Hepatocyte (in vitro differentiated cells): ENCODE measurements at regions not wholly inside any gene's neighbourhood (a gene's known extent, or its start where the extent isn't known, plus 50 kb on each side); places are given as distances from the start of the nearest gene placed in this dataset.

Source experiments
- DNase-seq: peaks from one replicate; pipeline ENCODE4 v3.0.0-alpha.2; 2016; ENCODE audit warnings: low spot score
- H2AFZ ChIP-seq: fragments of 200-600 bp; sonication (generic); 2 replicates; pipeline ENCODE4 v1.6.0; 2016; ENCODE audit warnings: antibody characterized with exemption, mild to moderate bottlenecking
- H3K27ac ChIP-seq: fragments of 200-600 bp; sonication (generic); 2 replicates; pipeline ENCODE4 v1.5.1; 2016; ENCODE audit warnings: mild to moderate bottlenecking
- H3K27me3 ChIP-seq: fragments of 200-600 bp; sonication (generic); 2 replicates; pipeline ENCODE4 v1.6.1; 2016
- H3K36me3 ChIP-seq: fragments of 200-600 bp; sonication (generic); replicated peaks from 2 replicates; pipeline ENCODE4 v1.5.1; 2016; ENCODE audit warnings: low read depth; ENCODE audit not compliant: insufficient read depth
- H3K4me1 ChIP-seq: fragments of 200-600 bp; sonication (generic); 2 replicates; pipeline ENCODE4 v1.5.1; 2016; ENCODE audit warnings: mild to moderate bottlenecking, moderate library complexity; ENCODE audit not compliant: insufficient read depth
- H3K4me2 ChIP-seq: fragments of 200-600 bp; sonication (generic); 2 replicates; pipeline ENCODE4 v1.6.0; 2016
- H3K4me3 ChIP-seq: fragments of 200-600 bp; sonication (generic); 2 replicates; pipeline ENCODE4 v1.5.1; 2016; ENCODE audit warnings: mild to moderate bottlenecking
- H3K79me2 ChIP-seq: fragments of 200-600 bp; sonication (generic); 2 replicates; pipeline ENCODE4 v1.6.0; 2017; ENCODE audit warnings: mild to moderate bottlenecking
- H3K9me2 ChIP-seq: fragments of 200-600 bp; sonication (generic); replicated peaks from 2 replicates; pipeline ENCODE4 v1.6.0; 2017; ENCODE audit warnings: mild to moderate bottlenecking; ENCODE audit not compliant: insufficient read depth
- H3K9me3 ChIP-seq: fragments of 200-600 bp; sonication (generic); 2 replicates; pipeline ENCODE4 v1.5.1; 2016; ENCODE audit warnings: low read depth, mild to moderate bottlenecking
- H4K20me1 ChIP-seq: fragments of 200-600 bp; sonication (generic); 2 replicates; pipeline ENCODE4 v1.6.0; 2016; ENCODE audit warnings: mild to moderate bottlenecking; ENCODE audit not compliant: insufficient read depth, poor library complexity, severe bottlenecking
- EZH2 ChIP-seq: fragments of 200-600 bp; sonication (generic); IDR thresholded peaks from 2 replicates; pipeline ENCODE4 v1.6.1; 2016; ENCODE audit warnings: antibody characterized with exemption, mild to moderate bottlenecking, borderline replicate concordance
- EZH2phosphoT487 ChIP-seq: fragments of 200-600 bp; sonication (generic); IDR thresholded peaks from one replicate; pipeline ENCODE4 v1.6.1; 2018; ENCODE audit warnings: antibody characterized with exemption, mild to moderate bottlenecking, low read depth, moderate library complexity; ENCODE audit not compliant: unreplicated experiment, severe bottlenecking
- WGBS: methylation state at CpG from one replicate; pipeline ENCODE4 v1.1.6; 2016; ENCODE audit warnings: low lambda C conversion rate; ENCODE audit errors: missing lambda C conversion rate; 5-methylcytosine and 5-hydroxymethylcytosine counted together
- TF ChIP-seq, protein P1 (sequence below): fragments of 200-600 bp; sonication (generic); IDR thresholded peaks from 2 replicates; pipeline ENCODE4 v1.5.1; 2016; ENCODE audit warnings: antibody characterized with exemption, mild to moderate bottlenecking; ENCODE audit not compliant: poor library complexity

DNA sequence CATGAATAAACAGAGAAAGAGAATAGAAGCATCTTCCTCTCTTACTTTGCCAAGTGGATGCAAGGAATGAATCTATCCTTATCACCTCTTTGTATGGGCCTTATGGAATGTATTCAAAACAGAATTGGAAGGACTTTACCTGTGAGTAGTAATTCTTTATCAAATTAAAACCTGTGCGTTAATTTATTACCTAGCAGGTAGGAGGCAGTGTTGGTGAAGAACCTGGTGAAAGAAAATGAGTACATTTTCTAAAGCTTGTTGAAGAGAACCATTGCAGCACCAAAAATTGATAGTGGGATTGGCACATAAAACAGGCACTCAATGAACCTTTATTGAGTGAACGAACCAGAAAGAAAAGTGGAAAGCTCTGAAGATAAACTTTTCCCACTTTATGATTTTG is 1302.1 kb upstream of the CELF4 start:
- no peak overlapping the region for H3K4me3 ChIP-seq
- H3K79me2 ChIP-seq, result no peaks in the 10 kb centered on the region
- no peaks in the 10 kb centered on the region for H3K9me2 ChIP-seq
- DNase-seq, result no peak
- no peaks in the 10 kb centered on the region for H3K4me1 ChIP-seq
- no peaks in the 10 kb centered on the region for H4K20me1 ChIP-seq
- WGBS, result 80% methylated on average over 2 of the region's 2 CpGs
- H2AFZ ChIP-seq, result no peak overlapping the region
- H3K27me3 ChIP-seq, result no peaks in the 10 kb centered on the region
- no peaks in the 10 kb centered on the region for H3K9me3 ChIP-seq
- no peaks in the 10 kb centered on the region for H3K36me3 ChIP-seq
- TF ChIP-seq, protein P1, sequence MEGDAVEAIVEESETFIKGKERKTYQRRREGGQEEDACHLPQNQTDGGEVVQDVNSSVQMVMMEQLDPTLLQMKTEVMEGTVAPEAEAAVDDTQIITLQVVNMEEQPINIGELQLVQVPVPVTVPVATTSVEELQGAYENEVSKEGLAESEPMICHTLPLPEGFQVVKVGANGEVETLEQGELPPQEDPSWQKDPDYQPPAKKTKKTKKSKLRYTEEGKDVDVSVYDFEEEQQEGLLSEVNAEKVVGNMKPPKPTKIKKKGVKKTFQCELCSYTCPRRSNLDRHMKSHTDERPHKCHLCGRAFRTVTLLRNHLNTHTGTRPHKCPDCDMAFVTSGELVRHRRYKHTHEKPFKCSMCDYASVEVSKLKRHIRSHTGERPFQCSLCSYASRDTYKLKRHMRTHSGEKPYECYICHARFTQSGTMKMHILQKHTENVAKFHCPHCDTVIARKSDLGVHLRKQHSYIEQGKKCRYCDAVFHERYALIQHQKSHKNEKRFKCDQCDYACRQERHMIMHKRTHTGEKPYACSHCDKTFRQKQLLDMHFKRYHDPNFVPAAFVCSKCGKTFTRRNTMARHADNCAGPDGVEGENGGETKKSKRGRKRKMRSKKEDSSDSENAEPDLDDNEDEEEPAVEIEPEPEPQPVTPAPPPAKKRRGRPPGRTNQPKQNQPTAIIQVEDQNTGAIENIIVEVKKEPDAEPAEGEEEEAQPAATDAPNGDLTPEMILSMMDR, result no peak
- no peak for TF ChIP-seq EZH2phosphoT487
- TF ChIP-seq EZH2, result no peak
- H3K27ac ChIP-seq, result no peak overlapping the region
- H3K4me2 ChIP-seq, result no peak overlapping the region

DNA sequence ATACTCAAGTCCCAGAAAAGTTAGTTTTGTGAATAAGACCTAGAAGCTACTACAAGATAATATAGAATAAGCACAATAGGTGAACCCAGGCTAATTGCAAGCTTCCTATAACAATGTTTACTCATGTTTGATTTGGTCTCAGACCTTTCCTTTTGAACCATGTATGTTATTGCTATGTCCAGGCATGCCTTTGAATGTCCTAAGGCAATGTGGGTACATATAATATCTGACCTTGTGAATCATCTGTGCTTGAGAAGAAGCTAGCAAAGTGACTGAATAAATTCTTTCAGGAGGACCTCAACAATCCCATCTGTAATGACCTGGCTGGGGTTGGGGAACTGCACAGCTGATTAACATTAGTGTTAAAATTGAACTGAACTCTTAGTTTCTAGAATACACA is 1285.9 kb upstream of the CELF4 start:
- Histone ChIP-seq H3K36me3 (no peaks in the 10 kb centered on the region), H3K9me3 (no peaks in the 10 kb centered on the region), H3K9me2 (no peaks in the 10 kb centered on the region), H2AFZ (no peak overlapping the region), H3K4me1 (no peaks in the 10 kb centered on the region), H3K4me3 (no peak overlapping the region), H3K79me2 (no peaks in the 10 kb centered on the region), H3K27me3 (no peaks in the 10 kb centered on the region), H3K27ac (no peak overlapping the region), H4K20me1 (no peaks in the 10 kb centered on the region), H3K4me2 (no peak overlapping the region)
- TF ChIP-seq, protein P1, result no peak
- TF ChIP-seq EZH2 (no peak), EZH2phosphoT487 (no peak)
- no peak for DNase-seq

DNA sequence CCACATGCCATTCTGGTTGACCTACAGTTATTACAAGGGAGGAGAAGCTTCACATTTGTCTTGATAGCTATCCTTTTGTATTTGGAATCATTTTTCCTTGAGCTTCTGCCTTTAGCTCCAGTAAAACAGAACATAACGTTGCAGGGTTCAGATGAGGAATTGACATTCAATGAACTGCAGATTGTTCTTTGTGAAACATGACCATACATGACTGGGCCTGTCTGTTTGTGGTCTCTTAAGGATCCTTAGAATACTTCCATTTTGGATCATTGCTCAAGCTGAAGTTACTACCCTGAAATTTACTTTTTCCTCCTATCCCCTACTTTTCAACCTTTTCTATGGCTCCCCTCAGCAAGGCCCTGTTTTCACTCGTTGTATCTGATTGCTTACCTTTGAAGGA is 1281.7 kb upstream of the CELF4 start:
- WGBS, result 87% methylated on average over 2 of the region's 2 CpGs
- Histone ChIP-seq H3K36me3 (no peaks in the 10 kb centered on the region), H3K4me1 (no peaks in the 10 kb centered on the region)

More for the DNA sequence above, 1281.7 kb upstream of the CELF4 start:
- no peaks in the 10 kb centered on the region for H4K20me1 ChIP-seq
- H3K4me3 ChIP-seq, result no peak overlapping the region
- no peaks in the 10 kb centered on the region for H3K27me3 ChIP-seq
- no peak for DNase-seq
- H3K9me2 ChIP-seq, result no peaks in the 10 kb centered on the region
- no peaks in the 10 kb centered on the region for H3K79me2 ChIP-seq
- TF ChIP-seq EZH2phosphoT487 (no peak), EZH2 (no peak)
- TF ChIP-seq, protein P1, result no peak
- no peaks in the 10 kb centered on the region for H3K9me3 ChIP-seq
- no peak overlapping the region for H3K4me2 ChIP-seq
- no peak overlapping the region for H2AFZ ChIP-seq
- H3K27ac ChIP-seq, result no peak overlapping the region
